HPDE6-E6E7 (cell line): ENCODE measurements at regions not wholly inside any gene's neighbourhood (a gene's known extent, or its start where the extent isn't known, plus 50 kb on each side); places are given as distances from the start of the nearest gene placed in this dataset.

Experiments used
- DNase-seq: peaks from one replicate; pipeline ENCODE4 v3.0.0; 2011; ENCODE audit warnings: missing footprints; ENCODE audit errors: extremely low spot score

DNA sequence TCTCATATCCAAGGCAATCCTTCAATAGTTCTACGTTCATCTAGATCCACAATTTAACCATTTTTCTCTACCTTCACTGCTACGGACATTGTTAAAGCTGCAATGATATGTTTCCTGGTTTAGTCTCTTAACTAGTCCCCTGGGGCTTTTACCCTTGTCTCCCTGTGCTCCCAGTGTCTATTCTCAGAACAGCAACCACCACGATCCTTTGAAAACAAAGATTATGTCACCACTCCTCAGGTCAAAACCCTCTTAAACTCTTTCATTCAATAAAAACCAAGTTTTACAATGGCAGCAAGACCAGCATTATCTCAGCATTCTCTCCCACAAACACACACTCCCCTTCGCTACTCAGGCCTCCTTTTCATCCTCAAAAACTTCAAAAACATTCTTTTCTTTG is 298.2 kb upstream of the CHST9 start:
- DNase-seq: no peak

DNA sequence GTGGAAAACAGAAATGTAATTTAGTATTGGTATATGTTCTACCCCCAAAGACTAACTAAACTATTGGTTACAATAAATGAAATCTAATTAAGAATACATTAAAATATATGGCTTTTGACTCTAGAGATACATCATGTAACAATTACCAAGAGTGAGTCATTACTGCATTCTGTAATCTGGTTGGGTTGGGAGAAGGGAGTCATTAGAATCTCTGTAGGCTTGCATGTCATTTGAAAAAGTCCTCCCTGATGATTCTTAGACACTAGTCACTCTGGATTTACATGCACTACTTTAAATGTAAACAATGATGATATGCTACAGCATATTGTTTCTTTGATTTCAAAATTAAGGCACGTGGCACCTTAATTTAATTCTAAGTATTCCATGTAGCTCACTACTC is 293.4 kb upstream of the CHST9 start:
- no peak for DNase-seq

DNA sequence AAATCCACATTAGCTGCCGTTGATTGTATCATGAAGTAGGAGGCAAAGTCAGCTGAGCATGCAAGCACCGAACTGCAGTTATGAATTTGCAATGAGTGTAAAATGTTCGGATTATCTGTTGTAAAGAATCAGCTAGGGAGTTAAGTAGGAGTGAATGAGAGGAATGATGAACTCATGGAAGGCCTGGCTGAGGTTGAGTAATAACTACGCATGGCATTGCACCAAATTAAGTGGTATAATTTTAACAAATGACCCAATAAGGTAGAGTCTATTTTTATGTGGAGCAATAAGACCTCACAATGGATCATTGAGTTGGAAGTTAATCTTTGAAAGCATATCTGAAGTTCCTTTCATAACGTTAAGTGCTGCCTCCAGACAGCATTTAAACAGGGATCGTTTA is 288.2 kb upstream of the CHST9 start:
- DNase-seq: no peak

DNA sequence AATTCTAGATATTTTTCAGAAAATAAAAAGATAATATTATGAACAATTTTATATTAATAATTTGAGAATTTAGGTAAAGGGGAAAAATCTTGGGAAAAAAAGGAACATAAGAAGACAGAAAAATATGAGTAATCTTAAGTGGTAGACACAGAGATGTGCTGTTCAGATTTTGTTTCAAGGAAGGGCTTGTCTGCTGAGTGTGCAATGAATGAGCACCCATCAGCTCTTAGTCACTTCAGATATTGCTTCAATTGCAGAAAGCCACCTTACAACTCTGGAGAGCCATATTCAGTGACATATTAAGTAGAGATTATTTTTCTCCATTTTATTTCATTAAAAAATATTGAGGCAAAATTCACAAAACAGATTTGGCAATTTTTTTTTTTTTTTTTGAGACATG is 282.0 kb upstream of the CHST9 start:
- DNase-seq: no peak

DNA sequence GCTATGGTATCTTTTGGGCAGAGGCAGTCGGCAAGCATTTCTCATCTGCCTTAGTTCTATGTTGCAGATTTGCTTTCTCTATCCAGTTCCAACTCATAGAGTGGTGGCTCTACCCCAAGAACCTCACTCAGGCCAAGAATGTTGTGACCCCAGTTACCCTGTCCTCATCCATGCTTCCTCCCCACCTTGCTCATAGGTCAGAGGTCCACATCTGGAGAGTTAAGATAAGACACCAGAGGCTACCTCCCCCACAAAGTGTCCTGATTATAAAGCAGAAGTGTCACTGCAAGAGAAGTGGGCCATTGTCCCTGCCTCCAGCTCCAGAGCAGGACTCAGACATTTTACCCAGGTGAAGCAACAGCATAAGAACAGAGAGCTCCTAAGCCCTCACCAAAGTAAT is 276.8 kb upstream of the CHST9 start:
- DNase-seq: no peak

DNA sequence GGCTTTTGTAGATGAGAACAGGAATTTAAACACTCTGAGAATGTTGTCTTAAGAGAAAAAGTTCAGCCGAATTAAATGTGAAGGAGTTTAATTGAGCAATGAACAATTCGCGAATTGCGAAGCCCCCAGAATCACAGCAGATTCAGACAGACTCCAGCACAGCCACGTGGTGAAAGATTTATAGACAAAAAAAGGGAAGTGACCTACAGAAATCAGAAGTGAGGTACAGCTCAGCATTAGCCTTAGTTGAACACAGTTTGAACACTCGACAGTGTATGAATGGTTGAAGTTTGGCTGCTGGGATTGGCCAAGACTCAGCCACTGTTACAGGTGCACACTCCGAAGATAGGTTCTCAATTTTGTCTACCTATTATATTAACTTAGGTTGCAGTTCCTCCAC is 264.0 kb upstream of the CHST9 start:
- no peak for DNase-seq

DNA sequence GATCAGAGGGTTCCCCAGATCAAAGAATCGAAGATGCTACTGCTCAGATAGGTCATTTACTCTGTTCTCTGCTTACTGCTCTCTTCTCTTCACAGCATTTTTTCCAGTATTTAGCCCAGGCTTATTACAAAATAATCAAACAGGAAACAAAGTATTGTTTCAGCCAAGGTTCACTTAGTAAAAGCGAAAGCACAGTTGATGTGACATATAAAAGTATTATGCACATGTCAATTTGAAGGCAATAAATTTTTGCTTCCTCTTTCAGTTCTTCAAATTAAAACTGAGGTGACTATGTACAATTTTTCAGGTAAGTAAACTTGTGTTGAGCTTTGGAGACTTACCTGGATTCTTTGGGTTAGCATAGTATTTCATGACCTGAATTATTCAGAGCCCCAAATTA is 262.8 kb upstream of the CHST9 start:
- DNase-seq: no peak

DNA sequence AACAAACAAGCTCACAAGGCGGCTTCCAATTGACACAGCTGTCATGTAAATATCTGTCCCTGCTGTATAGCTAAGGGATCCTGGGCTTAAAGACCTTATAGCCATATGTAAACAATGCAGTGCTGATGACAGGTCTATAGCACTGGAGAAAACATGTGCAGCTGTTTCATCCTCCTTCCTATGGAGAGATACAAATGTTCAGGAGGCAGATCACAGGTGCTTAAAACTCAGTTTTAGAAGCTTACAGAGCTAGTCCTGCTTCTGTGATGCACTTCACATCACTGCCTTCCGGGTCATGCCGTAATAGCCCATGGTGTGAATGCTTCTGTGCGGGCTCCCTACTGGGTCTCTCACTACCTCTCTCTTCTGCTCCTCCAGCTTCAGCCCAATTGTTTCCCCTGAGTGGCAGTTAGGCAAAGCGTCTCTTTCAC is 262.4 kb upstream of the CHST9 start:
- no peak for DNase-seq

DNA sequence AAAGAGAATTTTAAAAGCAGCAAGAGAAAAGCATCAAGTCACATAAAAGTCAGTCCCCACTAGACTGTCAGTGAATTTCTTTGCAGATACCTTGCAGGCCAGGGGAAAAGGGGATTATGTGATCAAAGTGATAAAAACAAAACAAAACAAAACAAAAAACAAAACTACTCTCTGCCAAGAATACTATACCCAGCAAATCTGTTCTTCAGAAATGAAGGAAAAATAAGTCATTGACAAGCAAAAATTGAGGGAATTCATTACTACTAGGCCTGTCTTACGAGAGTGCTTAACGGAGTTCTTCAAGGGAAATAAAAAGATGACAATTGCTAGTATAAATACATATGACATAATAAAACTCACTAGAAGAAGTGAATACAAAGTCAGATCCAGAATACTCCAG is 245.5 kb upstream of the CHST9 start:
- no peak for DNase-seq

DNA sequence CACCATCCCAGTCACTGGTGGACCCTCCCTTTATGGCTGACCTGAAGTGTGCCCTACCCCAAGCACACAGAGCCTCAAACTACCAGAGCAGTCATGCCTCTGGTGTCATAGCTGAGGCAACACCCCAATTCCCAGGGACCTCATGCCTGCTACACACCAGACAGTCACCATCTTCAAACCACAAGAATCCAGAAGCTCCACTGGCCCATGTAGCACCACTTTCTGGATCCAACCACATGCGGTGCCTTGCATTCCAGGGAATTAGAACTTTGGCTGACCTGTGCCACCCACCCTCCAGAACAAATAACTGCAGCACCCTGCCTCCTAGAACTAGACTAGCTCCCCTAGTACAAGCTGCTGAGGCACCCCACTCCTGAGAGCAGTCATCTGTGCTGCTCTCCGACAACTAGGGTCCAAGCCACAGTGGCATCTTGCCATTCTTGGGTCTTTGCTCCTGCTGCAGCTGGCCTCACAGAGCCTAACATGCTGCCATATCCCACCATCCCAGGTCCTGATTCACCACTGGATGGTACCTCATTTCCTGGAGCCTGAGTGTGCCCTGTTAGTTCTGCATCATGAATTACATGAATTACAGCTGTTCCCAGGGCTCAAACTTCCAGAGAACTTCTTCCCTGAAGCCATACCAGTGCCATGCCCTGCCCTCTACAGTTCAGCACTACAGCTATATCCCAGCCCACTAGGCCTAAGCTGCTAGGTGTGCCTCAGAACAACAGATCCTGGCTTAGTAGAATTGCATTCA is 243.8 kb upstream of the CHST9 start:
- no peak for DNase-seq

DNA sequence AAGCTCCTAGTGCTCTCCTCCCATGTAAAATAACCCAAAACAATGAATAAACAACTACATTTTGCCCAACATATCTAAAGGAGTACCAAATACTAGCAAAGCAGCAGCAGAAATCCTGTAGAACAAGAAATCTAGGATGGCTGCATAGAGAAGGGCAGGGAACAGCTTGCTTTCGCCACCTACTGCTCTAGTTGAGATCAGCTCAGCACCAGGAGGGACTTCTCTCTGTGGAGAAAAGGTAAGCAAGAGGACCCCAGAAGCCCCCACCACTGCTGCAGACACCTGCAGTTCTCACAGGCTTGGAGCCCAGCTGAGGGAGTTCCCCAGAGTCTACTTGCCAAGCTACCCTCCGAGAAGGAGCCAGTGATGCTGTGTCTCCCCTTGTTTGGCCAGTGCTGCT is 243.0 kb upstream of the CHST9 start:
- DNase-seq: no peak

DNA sequence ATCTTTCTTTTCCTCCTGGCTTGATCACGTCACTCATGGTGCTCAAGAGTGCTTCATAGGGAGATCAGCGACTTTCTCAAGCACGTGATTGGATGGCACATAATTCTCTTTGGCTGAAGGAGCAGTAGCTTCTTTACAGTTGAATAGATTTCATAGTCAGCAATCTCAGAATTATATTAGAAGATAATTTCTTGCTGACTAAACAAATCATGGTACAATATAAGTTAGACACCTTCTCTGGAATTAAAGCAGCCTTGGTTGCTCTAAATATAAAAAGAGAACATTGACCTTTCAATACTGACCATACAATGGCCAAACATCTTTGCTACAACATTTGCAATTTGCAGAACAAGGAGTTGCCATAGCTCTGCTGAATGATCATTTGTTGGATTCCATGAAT is 238.5 kb upstream of the CHST9 start:
- no peak for DNase-seq

DNA sequence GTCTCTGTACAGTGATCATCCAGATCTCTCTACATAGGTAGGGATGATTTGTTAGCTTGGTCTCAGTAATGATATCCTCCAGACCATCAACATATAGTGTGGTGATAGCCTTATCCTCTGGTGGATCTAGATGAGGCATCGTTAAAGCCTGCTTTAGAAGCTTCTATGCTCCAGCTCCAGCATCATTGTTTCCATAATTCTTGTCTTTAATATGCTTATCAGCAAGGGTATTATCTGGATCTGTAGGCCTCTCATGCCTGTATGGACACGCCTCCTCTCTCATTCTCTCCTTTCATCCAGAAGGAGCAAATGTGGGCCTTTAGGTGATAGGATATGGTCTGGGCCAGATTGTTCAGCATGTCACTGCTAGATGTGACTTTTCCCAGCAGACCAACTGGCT is 234.5 kb upstream of the CHST9 start:
- DNase-seq: no peak

DNA sequence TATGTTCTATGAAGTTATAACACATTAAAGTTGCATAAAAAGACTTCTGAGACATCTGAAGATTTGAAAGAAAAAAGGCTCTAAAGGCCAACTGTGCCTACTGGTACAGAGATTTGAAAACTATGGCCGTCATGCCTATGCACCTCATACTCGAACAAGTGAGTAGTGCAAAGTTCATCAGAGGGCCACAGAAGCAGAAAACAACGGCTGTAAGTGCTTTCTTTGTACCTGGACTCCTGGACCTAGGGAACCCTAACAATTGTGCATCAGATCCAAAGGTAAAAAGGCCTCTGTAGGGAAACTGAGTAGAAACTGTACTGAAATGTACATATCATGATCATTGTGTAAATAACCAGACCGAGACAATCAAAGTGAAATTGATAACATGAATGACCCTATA is 230.4 kb upstream of the CHST9 start:
- DNase-seq: no peak

DNA sequence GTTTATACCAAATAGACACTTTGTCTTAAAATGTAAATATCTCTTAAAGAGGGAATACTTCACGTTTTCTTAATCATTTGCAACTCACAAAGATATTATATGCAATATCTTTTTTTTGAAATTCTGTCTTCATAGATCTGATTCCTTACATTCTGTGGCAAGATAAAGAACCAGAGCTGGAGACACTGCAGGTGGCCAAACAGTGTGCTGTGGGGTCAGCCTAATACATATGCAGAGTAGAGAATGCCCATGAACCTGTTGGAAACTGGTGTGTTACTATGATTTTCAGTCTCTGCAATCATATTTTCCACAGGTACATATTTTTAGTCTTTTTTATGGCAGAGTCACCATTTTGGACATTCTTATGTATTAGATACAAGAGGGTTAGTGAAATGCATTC is 229.6 kb upstream of the CHST9 start:
- DNase-seq: no peak

DNA sequence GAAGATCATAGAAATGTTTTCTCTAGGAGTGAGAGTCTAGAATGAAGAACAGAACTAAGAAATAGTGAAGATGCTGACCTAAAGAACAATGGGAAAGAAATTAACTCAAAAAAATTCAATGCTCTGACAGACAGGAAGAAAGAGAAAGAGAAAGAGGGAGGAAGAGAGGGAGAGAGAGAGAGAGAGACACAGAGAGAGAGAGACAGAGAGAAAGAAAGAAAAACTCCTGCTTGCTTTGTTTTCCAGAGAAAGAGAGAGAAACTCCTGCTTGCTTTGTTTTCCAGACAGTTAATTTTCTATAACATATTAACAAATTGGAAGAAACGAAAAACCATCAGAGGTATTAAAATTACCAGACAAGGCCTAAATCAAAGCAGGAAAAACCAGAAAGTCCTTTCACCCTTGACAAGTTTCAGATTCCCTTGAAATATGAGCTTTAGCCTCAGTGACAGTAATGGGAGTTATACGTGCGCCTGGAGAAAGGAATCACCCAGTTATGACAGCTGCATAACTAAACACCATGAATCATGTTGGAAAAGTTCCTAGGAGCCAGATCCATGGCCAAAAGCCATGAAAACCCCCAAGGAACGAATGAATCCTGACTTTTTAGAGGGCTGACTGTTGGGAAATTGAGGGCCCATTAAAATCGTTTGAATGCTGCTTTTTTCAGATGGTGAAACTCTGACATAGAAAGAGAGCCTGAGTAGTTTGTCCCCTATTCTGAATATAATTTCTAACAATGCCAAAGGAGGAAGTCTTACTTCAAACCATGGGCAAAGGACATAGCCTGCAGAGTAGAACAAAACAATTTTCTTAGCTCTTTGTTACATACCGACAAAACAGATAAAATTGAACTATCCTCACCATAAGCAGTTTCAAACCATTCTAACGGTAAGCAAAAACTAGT is 228.6 kb upstream of the CHST9 start:
- peak; percentile 26 for DNase-seq

DNA sequence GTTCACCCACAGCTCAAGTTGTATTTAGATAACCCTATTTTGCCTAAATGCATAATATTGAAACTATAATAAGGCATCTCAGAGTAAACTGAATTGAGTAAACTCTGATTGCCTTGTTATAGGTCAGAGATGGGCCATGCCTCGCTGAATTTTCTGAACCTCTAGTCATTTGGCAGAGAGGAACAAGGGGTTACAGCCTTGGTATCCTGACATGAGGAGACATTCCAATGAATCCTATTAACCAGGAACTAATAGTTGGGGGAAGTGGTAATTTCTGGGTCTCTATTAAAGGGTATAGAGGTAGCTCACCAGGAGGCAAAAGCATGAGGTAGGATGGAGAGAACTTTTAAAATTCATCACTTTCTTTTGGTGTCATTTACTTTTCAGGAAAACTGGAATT is 227.4 kb upstream of the CHST9 start:
- no peak for DNase-seq

DNA sequence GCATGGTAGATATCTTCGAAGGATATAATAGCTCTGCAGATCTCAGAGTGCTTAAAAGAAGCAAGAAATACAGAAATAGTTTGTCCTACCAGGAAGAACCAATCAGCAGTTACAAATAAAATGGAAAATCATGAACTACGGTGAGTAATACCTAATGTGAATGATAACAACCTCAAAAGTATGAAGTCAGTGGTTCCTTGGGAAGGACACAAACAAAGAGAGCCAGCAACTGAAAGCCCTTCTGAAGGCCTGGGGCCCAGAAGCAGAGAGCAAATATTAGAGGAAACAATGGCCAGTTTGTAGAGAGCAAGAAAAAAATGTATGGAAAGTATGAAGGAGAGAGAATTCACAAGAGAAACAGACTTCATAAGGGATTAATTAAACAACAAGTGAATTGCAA is 226.8 kb upstream of the CHST9 start:
- no peak for DNase-seq

DNA sequence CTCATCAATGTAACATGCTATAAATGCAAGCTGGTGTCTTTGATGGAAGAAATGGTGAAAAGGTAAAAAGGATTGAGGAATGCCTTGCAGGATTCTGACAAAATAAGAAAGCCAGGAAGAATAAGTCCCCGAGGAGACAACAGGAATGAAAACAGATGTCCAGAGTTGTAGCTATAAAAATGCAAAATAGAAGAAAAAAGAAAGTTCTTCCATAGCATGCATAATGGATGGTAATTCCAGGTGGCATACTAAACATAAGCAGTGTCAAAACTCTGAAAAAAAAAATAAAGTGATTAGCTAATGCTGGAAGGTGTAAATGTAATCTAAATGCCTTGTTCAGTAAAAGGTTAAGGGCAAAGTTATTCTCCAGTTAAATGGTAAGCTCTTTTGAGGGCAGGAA is 225.9 kb upstream of the CHST9 start:
- DNase-seq: no peak

DNA sequence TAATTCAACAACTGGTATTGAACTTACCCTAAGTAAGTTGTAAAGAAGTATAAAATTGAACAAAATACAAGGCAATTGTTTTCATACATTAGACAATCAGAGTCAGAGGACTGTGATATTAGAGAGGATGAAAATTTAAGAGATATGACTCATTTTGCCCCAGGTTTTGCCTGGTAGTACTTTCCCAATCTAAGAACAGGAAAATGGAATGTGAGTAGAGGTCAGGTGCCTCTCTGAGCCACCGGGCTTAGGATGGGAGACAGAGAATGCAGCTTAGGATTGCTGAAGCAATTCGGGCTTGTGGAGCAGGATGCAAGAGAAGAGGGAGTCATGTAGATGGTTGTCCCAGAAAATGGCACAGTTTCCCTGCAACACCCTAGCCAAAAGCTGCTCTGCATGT is 219.7 kb upstream of the CHST9 start:
- no peak for DNase-seq

DNA sequence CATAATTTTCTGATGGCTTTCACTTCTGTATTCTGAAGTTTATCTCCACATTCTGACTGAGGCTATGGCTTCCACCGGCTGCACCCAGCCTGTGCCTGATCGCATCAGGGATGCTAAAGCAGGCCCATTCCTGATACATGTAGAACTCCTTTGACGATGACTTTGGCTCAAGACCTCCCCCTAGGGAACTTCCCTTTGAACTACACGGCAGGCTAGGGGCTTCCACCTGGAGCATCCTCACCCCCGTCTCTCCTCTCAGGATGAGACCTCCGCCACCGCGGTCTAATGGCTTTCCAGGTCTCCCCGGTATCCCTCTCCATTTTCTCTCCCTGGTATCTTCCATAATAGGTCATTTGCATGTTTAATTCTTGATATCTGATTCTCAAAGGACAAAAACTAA is 214.9 kb upstream of the CHST9 start:
- no peak for DNase-seq

DNA sequence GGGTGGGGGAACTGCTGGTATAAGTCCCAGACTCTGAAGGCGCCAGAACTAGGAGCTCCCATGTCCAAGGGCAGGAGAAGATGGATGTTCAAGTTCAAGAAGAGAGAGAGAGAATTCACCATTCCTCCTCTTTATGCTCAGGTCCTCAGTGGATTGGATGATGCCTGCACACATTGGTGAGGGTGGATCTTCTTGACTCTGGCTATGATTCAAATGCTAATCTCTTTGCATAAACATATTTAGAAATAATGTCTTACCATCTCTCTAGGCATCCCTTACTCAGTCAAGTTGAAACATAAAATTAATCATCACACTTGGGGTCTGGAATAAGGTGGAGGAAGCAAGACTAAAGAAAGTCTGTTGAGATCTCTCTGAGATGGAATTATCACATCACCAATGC is 210.6 kb upstream of the CHST9 start:
- no peak for DNase-seq

DNA sequence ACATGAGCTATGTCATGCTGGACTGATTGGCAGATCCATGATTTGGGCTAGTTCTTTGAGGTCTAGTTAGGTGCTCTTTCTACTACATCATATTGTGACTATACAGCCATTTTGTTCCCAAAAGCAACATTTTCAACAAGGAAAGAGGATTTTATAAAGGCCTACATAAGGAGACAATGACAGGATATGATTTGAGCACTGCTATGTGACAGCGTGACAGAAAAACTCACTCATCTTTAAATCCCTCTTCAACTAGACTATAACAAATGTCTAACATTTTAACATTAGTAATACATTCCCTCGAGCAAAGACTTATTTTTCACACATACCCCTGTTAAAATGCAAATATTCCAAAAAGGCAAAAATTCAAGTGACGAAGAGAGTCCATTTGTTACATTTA is 209.6 kb upstream of the CHST9 start:
- DNase-seq: no peak
